CD14-positive monocyte (primary cell): ENCODE measurements at regions not wholly inside any gene's neighbourhood (a gene's known extent, or its start where the extent isn't known, plus 50 kb on each side); places are given as distances from the start of the nearest gene placed in this dataset.

Experiments
- DNase-seq, 3 donors: peaks; one replicate each; pipeline ENCODE4 v3.0.0-alpha.2; 2011 to 2022
- H2AFZ ChIP-seq: 2 replicates; pipeline ENCODE4 v1.6.0; 2012; ENCODE audit warnings: mild to moderate bottlenecking, low read depth, low read length, inconsistent platforms; ENCODE audit not compliant: insufficient read depth, poor library complexity, severe bottlenecking
- H3K27ac ChIP-seq, 2 donors: 1 replicate in 1 of 2; 2 replicates in 1 of 2; pipeline ENCODE4 v1.5.1; 2012 to 2013; ENCODE audit warnings: low read length in 2 of 2, control low read depth in 1 of 2, inconsistent platforms in 1 of 2, low read depth in 1 of 2, mild to moderate bottlenecking in 1 of 2
- H3K27me3 ChIP-seq, 2 donors: one replicate each; pipeline versions ENCODE4 v1.6.0 to v1.6.1; 2011 to 2013; ENCODE audit warnings: low read length in 2 of 2; ENCODE audit not compliant: control insufficient read depth in 2 of 2, insufficient read depth in 2 of 2
- H3K36me3 ChIP-seq, 2 donors: replicated peaks in 1 of 2; 1 replicate in 1 of 2; 2 replicates in 1 of 2; pipeline versions ENCODE4 v1.5.1 to v1.6.1; 2012 to 2013; ENCODE audit warnings: low read length in 2 of 2, control low read depth in 1 of 2, inconsistent platforms in 1 of 2, mild to moderate bottlenecking in 1 of 2; ENCODE audit not compliant: insufficient read depth in 2 of 2, control insufficient read depth in 1 of 2
- H3K4me1 ChIP-seq, 2 donors: 1 replicate in 1 of 2; 2 replicates in 1 of 2; pipeline versions ENCODE4 v1.5.1 to v1.6.1; 2012 to 2013; ENCODE audit warnings: low read length in 2 of 2, control low read depth in 1 of 2, inconsistent platforms in 1 of 2, mild to moderate bottlenecking in 1 of 2, moderate library complexity in 1 of 2; ENCODE audit not compliant: insufficient read depth in 2 of 2, control insufficient read depth in 1 of 2
- H3K4me2 ChIP-seq: replicated peaks from 2 replicates; pipeline ENCODE3; 2012; ENCODE audit warnings: low read length, moderate library complexity, mild to moderate bottlenecking; ENCODE audit not compliant: poor library complexity, severe bottlenecking; ENCODE audit errors: extremely low read depth
- H3K4me3 ChIP-seq, 3 experiments: fragments of 200-600 bp in 1 of 3; sonication (generic) in 1 of 3; replicated peaks in 1 of 3; 1 replicate in 2 of 3; 2 replicates in 1 of 3; pipeline ENCODE4 v1.5.1; 2011 to 2013; ENCODE audit warnings: low read length in 3 of 3, mild to moderate bottlenecking in 3 of 3, control low read depth in 2 of 3, low read depth in 2 of 3, inconsistent platforms in 1 of 3, moderate library complexity in 1 of 3
- H3K79me2 ChIP-seq: 2 replicates; pipeline ENCODE4 v1.6.0; 2012; ENCODE audit warnings: mild to moderate bottlenecking, control low read depth, inconsistent platforms, low read length, moderate library complexity; ENCODE audit not compliant: insufficient read depth
- H3K9ac ChIP-seq: 2 replicates; pipeline ENCODE4 v1.6.0; 2017; ENCODE audit warnings: low read length, mild to moderate bottlenecking; ENCODE audit not compliant: insufficient read depth, poor library complexity, severe bottlenecking
- H3K9me3 ChIP-seq, 2 donors: replicated peaks in 1 of 2; 1 replicate in 1 of 2; 2 replicates in 1 of 2; pipeline versions ENCODE4 v1.5.1 to v1.6.1; 2012 to 2013; ENCODE audit warnings: low read length in 2 of 2, control low read depth in 1 of 2; ENCODE audit not compliant: control insufficient read depth in 1 of 2, insufficient read depth in 1 of 2
- H4K20me1 ChIP-seq: 2 replicates; pipeline ENCODE4 v1.6.0; 2012; ENCODE audit warnings: mild to moderate bottlenecking, low read length, control low read depth, moderate library complexity; ENCODE audit not compliant: insufficient read depth
- H3K27ac Mint-ChIP-seq, 7 donors: one replicate each; pipeline ENCODE4 v1.8.0; 2020; ENCODE audit warnings: mild to moderate bottlenecking in 7 of 7, mixed read lengths in 7 of 7, moderate library complexity in 6 of 7, inconsistent platforms in 2 of 7
- H3K27me3 Mint-ChIP-seq, 3 donors: one replicate each; pipeline ENCODE4 v1.8.0; 2021 to 2022; ENCODE audit warnings: low read depth in 3 of 3, mild to moderate bottlenecking in 3 of 3, mixed read lengths in 3 of 3, moderate library complexity in 3 of 3, inconsistent platforms in 1 of 3
- H3K36me3 Mint-ChIP-seq, 2 donors: one replicate each; pipeline ENCODE4 v1.8.0; 2020; ENCODE audit warnings: mixed read lengths in 2 of 2, inconsistent platforms in 1 of 2, mild to moderate bottlenecking in 1 of 2
- H3K4me1 Mint-ChIP-seq: one replicate; pipeline ENCODE4 v1.8.0; 2020; ENCODE audit warnings: mild to moderate bottlenecking, mixed read lengths
- H3K4me3 Mint-ChIP-seq, 2 donors: one replicate each; pipeline ENCODE4 v1.8.0; 2020; ENCODE audit warnings: mild to moderate bottlenecking in 2 of 2, mixed read lengths in 2 of 2, moderate library complexity in 1 of 2
- H3K9me3 Mint-ChIP-seq, 7 donors: one replicate each; pipeline ENCODE4 v1.8.0; 2020 to 2022; ENCODE audit warnings: mixed read lengths in 7 of 7, mild to moderate bottlenecking in 6 of 7, moderate library complexity in 6 of 7, inconsistent platforms in 2 of 7
- CTCF ChIP-seq: fragments of 200-600 bp; IDR thresholded peaks from one replicate; pipeline ENCODE4 v1.8.0; 2022; ENCODE audit warnings: antibody characterized with exemption, mild to moderate bottlenecking
- WGBS: methylation state at CpG from one replicate; pipeline ENCODE4 v1.1.5; 2013; ENCODE audit warnings: missing lambda C conversion rate; ENCODE audit not compliant: insufficient coverage; 5-methylcytosine and 5-hydroxymethylcytosine counted together
- intact Hi-C, 2 donors: fragments of 100-400 bp; cut with micrococcal nuclease; formaldehyde crosslinking; loops; one replicate each; pipeline versions ENCODE4 v1.15.0 to v1.15.1; 2023

GRCh38 chr14:80310938-80311750 is 99.8 kb upstream of the DIO2 start:
- Mint-ChIP-seq H3K9me3 (peaks cover 0 to 7% (median 3%) of the 10 kb centered on the region in 7 donors), H3K27me3 (peaks cover 0 to 1% (median 0%) of the 10 kb centered on the region in 3 donors), H3K4me1 (no peaks in the 10 kb centered on the region), H3K27ac (no peak overlapping the region), H3K36me3 (no peaks in the 10 kb centered on the region), H3K4me3 (no peak overlapping the region)
- H3K9me3 ChIP-seq = peaks cover 0 to 6% of the 10 kb centered on the region in 2 donors
- H4K20me1 ChIP-seq = no peaks in the 10 kb centered on the region
- no peak overlapping the region for H2AFZ ChIP-seq
- H3K79me2 ChIP-seq = no peaks in the 10 kb centered on the region
- no peak for TF ChIP-seq CTCF
- H3K27ac ChIP-seq = no peak overlapping the region
- H3K27me3 ChIP-seq = no peaks in the 10 kb centered on the region
- H3K4me1 ChIP-seq = no peaks in the 10 kb centered on the region
- H3K4me3 ChIP-seq = no peak overlapping the region
- no peak overlapping the region for H3K9ac ChIP-seq
- WGBS = 100% methylated on average over 1 of the region's 5 CpGs
- DNase-seq = no peak
- no peak overlapping the region for H3K4me2 ChIP-seq
- intact Hi-C loops = no loop called here
- no peaks in the 10 kb centered on the region for H3K36me3 ChIP-seq

- no peak overlapping the region for H3K9ac ChIP-seq
- DNase-seq = no peak
- H3K79me2 ChIP-seq = no peaks in the 10 kb centered on the region
- no peak overlapping the region for H3K27ac ChIP-seq
- H3K36me3 ChIP-seq = no peaks in the 10 kb centered on the region
- Mint-ChIP-seq H3K27ac (no peak overlapping the region), H3K9me3 (peaks cover 0 to 2% (median 0%) of the 10 kb centered on the region in 7 donors), H3K4me1 (no peaks in the 10 kb centered on the region), H3K27me3 (peaks cover 0 to 1% (median 0%) of the 10 kb centered on the region in 3 donors), H3K4me3 (no peak overlapping the region), H3K36me3 (no peaks in the 10 kb centered on the region)
- WGBS = 94% methylated on average over 3 of the region's 6 CpGs
- no peaks in the 10 kb centered on the region for H3K27me3 ChIP-seq
- peaks cover 0 to 3% of the 10 kb centered on the region in 2 donors for H3K9me3 ChIP-seq
- H4K20me1 ChIP-seq = no peaks in the 10 kb centered on the region
- no peak for TF ChIP-seq CTCF
- no peaks in the 10 kb centered on the region for H3K4me1 ChIP-seq
- H3K4me2 ChIP-seq = no peak overlapping the region
- intact Hi-C loops = no loop called here
- no peak overlapping the region for H3K4me3 ChIP-seq
- no peak overlapping the region for H2AFZ ChIP-seq
Observed at GRCh38 chr14:80304125-80304766, 92.9 kb upstream of the DIO2 start.
